WI38 (cell line): ENCODE measurements at regions not wholly inside any gene's neighbourhood (a gene's known extent, or its start where the extent isn't known, plus 50 kb on each side); places are given as distances from the start of the nearest gene placed in this dataset.
"Not testable (repeated sequence)": the region's sequence is repeated elsewhere in the genome, so short reads cannot be mapped to it uniquely, and the experiment has no call there.

Source experiments
- H3K4me3 ChIP-seq: 2 replicates; pipeline ENCODE4 v1.5.1; 2011; ENCODE audit warnings: low read depth, mild to moderate bottlenecking, control low read depth, low read length
- TF ChIP-seq, protein P1 (sequence below): IDR thresholded peaks from 2 replicates; pipeline ENCODE4 v1.5.1; 2012; ENCODE audit warnings: low read depth, mild to moderate bottlenecking, control low read depth, low read length

DNA sequence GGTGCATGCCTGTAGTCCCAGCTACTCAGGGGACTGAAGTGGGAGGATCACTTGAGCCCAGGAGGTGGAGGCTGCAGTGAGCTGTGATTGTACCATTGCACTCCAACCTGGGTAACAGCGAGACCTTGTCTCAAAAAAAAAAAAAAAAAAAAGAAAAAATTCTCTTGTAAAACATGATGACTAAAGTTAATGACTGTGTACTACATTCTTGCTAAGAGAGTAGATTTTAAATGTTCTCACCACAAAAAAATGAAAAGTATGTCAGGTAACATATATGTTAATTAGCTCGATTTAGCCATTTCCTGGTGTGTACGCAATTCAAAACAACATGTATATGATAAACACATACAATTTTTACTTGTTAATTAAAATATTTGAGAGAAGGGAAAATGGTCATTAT is 480.7 kb upstream of the RGS6 start:
- H3K4me3 ChIP-seq, result no peak overlapping the region
- TF ChIP-seq, protein P1, sequence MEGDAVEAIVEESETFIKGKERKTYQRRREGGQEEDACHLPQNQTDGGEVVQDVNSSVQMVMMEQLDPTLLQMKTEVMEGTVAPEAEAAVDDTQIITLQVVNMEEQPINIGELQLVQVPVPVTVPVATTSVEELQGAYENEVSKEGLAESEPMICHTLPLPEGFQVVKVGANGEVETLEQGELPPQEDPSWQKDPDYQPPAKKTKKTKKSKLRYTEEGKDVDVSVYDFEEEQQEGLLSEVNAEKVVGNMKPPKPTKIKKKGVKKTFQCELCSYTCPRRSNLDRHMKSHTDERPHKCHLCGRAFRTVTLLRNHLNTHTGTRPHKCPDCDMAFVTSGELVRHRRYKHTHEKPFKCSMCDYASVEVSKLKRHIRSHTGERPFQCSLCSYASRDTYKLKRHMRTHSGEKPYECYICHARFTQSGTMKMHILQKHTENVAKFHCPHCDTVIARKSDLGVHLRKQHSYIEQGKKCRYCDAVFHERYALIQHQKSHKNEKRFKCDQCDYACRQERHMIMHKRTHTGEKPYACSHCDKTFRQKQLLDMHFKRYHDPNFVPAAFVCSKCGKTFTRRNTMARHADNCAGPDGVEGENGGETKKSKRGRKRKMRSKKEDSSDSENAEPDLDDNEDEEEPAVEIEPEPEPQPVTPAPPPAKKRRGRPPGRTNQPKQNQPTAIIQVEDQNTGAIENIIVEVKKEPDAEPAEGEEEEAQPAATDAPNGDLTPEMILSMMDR, result no peak

DNA sequence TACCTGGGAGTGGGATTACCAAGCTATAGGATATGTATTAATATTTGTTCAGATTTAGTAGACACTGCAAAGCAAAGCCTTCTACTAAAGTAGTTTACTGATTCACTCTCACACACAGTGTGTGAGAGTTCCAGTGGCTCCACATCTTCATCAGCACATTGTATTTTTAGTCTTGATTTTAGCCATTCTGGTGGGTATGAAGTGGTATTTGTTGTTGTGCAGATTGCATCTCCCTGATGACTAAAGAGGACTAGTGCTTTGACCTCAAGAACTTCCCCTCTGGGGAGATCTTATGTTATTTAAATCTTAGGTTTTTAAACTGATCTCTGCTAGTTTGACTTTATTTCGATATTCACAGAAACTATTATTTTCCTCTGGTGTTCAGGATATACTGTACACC is 479.7 kb upstream of the RGS6 start:
- H3K4me3 ChIP-seq, result no peak overlapping the region
- TF ChIP-seq, protein P1, result no peak

DNA sequence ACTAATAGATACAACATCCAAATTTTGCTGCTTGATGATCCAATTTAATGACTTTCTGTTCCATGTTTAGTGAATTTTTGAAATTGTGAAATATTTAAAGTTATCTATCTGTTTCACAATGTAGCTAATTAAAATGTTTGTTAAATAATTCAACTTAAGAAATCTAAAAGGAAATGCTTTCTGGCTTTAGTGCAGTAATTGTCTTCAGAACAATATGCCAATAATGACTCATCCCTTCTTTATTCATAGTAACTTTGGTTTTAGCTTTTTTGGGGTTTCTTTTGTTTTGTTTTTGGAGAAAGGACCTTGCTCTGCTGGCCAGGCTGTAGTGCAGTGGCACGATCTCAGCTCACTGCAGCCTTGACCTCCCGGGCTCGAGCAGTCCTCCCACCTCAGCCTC is 479.2 kb upstream of the RGS6 start:
- TF ChIP-seq, protein P1, result no peak
- H3K4me3 ChIP-seq, result no peak overlapping the region

DNA sequence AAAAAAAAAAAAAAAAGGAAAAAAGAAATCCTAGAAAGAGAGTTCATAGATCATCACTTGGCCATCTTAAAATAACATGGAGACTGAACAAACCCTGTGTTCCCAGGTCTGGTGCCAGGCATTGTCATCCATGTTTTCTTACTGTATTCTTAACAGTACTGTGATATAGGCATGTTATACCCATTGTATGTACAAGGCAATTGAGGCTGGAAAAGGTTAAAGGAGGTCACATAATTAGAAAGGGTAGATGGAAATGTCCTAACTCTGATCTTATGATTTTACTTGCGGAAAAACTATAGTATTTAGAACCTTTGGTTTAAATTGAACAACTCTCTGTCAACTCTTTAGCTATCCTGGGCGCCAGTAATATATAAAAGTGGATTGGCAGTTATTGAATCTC is 478.2 kb upstream of the RGS6 start:
- H3K4me3 ChIP-seq, result no peak overlapping the region
- TF ChIP-seq, protein P1, result no peak

DNA sequence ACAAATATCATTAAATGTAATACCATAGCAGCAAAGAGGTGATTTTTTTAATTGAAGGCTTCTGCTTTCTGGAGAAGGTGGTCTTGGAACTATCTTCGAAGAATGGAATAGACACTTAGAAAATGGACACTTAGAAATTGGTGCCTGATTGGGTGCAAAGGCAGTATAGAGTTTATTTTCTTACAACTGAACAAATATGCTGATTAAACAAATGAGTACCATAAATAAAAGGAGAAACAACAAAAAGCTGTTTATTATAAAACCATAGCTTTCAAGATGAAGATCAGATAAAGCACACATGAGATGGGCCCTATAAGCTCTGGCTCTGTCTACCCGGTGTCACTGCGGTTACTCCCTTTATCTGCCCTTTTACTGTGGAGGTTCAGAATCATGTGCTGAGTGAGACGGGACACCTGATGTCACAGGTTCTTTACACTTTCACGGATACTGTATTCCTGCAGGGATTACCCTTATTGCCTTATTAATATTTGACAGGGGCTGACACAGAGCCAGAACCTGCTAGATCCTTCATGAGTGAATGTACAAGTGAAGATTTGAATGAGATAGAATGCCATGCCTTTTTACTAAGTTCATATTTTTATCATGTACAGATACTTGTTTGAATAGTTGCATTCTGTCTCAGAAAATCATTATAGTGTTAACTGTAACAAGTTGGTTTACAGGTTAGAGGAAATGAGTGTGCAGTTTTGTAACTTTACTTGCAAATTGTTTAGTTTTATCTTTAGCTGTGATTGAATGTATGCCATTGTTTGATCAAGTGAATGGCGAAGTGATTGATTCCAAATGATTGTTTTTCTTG is 477.5 kb upstream of the RGS6 start:
- TF ChIP-seq, protein P1, result no peak
- H3K4me3 ChIP-seq, result no peak overlapping the region

DNA sequence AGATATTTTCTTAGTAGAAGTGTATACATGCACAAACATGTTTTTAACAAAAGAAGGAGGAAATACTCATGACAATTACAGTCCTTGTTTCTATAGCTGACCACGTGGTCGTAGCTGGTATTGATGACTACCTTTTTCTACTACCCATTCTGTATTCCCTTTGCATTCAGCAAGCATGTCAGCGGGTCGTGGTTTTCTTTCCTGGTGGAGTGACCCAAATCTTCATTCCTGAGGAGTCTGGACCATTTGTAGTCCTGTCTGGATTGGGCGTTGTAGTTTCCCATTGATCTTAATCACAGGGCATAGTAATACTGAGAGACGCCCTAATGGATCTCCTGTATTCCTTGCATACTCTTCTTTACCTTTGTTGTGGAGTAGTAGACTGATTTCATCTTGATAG is 472.1 kb upstream of the RGS6 start:
- no peak overlapping the region for H3K4me3 ChIP-seq
- TF ChIP-seq, protein P1, result no peak

DNA sequence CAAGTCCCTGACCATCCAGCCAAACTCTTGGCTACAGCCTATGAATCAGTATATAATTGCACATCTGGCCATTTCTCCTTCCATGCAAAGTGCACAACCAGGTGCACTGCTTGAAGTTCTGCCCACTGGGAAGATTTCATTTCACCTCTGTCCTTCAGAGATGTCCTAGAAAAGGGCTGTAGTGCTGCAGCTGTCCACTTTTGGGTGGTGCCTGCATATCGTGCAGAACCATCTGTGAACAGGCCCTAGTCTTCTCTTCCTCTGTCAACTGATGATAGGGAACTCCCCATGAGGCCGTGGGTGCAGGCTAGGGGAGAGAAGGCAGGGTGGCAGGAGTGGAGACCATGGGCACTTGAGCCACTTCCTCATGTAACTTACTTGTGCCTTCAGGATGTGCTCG is 470.6 kb upstream of the RGS6 start:
- H3K4me3 ChIP-seq, result not testable (repeated sequence)

DNA sequence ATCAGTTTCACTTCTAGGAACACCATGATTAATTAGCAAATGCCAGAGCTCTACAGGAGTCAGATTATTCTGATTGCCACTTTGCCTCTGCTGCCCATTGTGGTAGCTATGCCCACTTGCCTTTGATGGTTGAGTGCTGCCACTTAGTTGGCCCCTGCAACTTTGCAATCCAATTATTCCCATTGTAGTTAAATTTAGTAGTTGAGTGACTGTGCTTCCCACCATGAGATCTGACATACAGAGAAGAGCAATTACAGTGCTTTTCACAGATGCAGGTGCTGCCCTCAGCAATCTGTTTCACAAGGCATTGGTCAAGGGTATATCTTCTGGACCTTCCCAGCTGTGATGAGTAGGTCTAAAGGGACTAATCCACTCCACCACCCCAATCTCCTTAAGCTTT is 468.4 kb upstream of the RGS6 start:
- H3K4me3 ChIP-seq, result no peak overlapping the region
- TF ChIP-seq, protein P1, result no peak
